ELF-1 (cell line): ENCODE measurements at regions not wholly inside any gene's neighbourhood (a gene's known extent, or its start where the extent isn't known, plus 50 kb on each side); places are given as distances from the start of the nearest gene placed in this dataset.

Experiments
- DNase-seq: peaks from one replicate; pipeline ENCODE4 v3.0.0-alpha.2; 2016; ENCODE audit warnings: low read depth, low spot score

- DNase-seq: peak; percentile 61
These were observed 75.7 kb upstream of the FOXP4 start for GRCh38 chr6:41470331-41471063.

- peak; percentile 47 for DNase-seq
These were observed 74.9 kb upstream of the FOXP4 start for GRCh38 chr6:41471064-41471895.

- no peak for DNase-seq
These were observed 71.8 kb upstream of the FOXP4 start for GRCh38 chr6:41474213-41474933.

GRCh38 chr6:41475164-41475563 lies 71.0 kb upstream of the FOXP4 start:
- no peak for DNase-seq

- no peak for DNase-seq
These were observed 70.3 kb upstream of the FOXP4 start for GRCh38 chr6:41475737-41476357.

GRCh38 chr6:41476401-41476800 lies 69.8 kb upstream of the FOXP4 start:
- no peak for DNase-seq

GRCh38 chr6:41477572-41477971 lies 68.6 kb upstream of the FOXP4 start:
- DNase-seq: no peak

GRCh38 chr6:41483943-41484342 lies 62.2 kb upstream of the FOXP4 start:
- no peak for DNase-seq

- DNase-seq: no peak
These were observed 58.2 kb upstream of the FOXP4 start for GRCh38 chr6:41487860-41488432.

- DNase-seq: peak; percentile 77
These were observed 57.6 kb upstream of the FOXP4 start for GRCh38 chr6:41488433-41489119.

GRCh38 chr6:41489120-41489851 lies 56.9 kb upstream of the FOXP4 start:
- DNase-seq: peak; percentile 51

- no peak for DNase-seq
These were observed 53.8 kb upstream of the FOXP4 start for GRCh38 chr6:41492261-41492891.

- no peak for DNase-seq
These were observed 51.7 kb upstream of the FOXP4 start for GRCh38 chr6:41494212-41495110.
